Right forelimb (tissue), 1 donor: ENCODE measurements at regions not wholly inside any gene's neighbourhood (a gene's known extent, or its start where the extent isn't known, plus 50 kb on each side); places are given as distances from the start of the nearest gene placed in this dataset.

Experiments used
- DNase-seq: peaks from one replicate; pipeline ENCODE4 v3.0.0-alpha.2; 2018

DNA sequence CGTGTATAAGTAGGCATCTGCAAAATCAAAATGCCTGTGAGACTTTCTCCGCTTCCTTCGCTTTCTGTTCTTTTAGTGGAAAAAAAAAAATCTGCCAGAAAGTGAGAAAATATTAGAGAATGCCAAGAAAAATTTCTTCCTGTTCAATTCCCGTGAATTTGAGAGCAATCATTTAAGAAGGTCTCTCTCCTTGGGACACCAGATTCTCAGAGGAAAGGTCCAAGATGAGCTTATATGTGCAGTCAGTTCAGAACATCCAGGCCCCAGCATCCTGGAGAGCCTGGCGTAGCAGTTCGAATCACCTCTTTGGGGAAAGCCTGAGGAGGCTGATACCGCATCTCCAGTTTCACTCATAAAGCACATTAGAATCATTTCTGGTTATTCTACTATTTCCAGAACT, 912.8 kb downstream of the GALC start:
- DNase-seq: peak; percentile 48

DNA sequence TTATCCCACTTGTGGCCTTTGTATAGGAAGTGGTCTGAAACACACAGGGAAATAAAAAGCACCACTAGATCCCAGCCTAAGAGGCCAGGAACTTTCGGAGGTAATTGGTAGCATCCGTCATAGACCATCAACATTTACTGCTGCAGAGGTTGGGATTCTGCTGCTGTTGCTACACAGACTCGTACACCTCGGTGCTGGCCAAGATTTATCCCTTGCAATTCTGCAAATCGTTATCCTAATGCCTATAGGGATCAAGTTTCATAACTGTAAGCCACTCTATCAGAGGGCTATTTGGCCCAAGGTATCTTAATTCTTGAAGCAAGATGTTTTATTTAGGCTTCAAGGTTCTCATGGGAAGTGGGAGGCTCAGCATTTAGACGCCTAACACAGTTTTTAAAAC, 913.6 kb downstream of the GALC start:
- DNase-seq: no peak

DNA sequence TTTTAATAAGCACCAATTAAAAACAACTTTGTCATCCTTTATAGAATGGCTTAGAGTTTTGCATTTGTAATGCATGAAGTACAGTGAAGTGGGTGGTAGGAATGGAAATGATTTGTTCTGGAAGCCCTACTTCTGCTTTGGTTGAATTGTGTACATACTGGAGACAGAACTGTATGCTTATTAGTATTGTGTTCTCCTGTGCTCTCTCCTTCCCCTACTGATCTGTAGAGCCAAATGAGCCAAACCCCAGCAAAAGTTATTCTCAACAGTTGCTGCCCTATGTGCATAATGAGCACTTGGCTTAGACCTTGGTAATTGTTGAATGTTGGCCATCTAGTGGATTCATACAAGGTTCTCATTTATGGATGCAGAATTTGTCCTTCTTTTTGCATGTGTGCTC, 916.1 kb downstream of the GALC start:
- DNase-seq: no peak

DNA sequence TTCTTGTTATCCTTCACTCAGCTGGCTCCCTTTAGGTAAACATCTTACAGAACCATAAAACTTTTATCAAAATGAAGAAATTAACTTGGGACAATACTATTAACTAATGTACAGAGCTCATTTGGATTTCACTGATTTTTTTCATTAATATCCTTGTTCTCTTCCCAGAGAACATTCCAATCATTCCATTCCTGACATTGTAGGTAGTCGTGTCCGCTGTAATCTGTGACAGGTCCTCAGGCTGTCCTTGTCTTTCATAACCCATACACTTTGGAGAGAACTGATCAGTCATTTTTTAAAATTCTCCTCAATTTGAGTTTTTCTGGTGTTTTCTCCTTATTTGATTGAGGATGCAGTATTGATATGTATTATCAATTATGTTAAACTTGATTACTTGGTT, 916.8 kb downstream of the GALC start:
- DNase-seq: no peak

DNA sequence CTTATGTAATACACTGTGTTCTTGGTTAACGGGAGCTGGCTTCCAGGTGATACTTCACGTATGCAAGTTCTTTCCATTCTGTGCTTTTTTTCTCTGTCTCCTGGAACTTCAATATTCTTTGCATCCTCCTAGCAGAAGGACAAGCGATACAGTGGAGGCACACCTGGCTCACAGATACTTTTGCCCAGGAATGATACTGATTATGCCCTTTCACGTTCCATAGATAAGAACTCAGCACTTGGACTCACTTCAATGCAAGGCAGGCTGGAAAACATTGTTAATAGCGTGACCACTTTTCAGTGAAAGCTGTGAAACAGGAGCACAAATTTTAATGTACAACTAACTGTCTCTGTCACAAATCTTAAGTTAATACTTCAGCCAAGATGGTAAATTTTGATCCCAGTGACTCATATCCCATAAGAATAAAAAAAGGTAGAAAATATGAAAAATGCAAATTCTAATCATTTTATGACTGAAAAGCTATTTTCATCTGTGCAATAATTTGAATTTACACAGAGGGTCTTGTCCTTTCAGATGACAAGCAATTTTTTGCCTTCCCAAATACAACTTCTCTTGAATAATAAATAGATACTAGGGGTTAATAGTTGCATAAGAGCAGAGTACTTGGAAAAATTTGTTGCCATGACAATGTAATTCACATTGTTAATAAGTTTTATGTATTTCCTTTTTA, 919.0 kb downstream of the GALC start:
- DNase-seq: no peak

DNA sequence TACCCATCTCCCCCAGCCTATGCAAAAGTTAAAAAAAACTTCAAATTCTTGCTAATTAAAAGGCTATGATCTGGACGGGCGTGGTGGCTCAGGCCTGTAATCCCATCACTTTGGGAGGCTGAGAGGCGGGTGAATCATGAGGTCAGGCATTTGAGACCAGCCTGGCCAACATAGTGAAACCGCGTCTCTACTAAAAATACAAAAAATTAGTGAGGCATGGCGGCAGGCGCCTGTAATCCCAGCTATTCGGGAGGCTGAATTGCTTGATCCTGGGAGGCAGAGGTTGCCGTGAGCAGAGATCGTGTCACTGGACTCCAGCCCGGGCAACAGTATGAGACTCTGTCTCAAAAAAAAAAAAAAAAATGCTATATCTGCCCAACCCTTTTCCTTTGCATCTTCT, 925.4 kb downstream of the GALC start:
- DNase-seq: no peak

DNA sequence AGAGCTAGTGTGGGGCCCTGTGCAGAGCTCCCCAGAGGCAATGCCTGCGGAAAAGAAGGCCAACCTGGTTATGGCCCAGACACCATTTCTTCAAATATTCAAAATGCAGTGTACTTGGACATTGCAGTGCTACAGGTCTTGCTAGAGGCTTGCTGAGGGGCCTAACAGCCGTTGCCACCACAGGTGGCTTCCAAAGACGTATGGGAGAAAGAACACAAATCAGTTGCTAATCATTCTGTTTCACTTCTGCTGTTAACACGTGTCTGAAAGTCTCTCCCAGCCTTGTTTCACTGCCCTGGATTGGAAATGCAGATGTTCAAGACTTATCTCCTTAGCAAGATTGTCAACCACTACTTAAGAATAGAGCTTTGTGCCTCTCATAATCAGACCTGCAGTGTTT, 925.9 kb downstream of the GALC start:
- DNase-seq: no peak

DNA sequence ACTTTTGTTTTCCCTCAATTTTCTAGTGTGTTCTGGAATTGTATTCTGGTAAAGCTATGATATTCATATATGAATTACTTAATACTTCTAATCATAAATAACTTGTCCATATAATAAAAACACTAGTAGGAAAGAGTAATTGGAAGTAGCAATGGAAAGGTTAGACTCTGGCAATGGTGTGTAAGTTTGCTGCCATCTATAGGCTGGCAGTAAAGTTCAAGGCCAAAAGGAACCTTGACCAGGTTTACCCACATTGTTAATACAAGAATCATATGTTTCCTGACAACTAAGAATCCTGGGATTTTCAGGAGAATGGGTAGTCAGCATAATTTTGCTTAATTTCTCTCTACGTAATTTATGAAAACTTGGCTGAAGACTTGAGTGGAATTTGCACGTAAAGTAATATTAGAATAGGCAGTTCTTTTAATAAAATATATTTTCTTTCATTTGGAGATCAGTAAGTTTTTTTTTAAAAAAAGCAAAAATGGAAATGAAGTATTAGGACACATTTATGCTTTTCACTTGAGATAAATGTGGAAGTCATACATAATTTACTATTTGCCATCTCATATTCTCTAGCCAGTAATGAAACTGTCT, 926.7 kb downstream of the GALC start:
- DNase-seq: no peak

DNA sequence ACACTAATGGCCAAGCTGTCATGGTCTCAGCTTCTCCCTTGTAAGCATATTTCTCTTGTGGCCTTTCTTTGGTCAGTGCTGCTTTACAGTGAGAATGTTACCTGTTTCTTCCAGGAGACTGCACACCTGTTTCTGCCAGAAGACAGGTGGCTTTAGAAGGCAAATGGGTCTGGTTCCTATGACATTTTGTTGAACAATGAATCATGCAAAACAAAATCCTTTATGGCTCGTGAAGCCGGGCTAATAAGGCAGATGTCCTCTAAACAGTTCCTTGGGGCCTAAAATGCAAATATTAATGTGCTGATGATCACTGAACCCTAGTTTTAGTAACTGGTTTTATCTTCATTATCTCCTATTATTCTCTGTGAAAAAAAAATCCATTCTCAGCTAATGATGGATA, 927.6 kb downstream of the GALC start:
- no peak for DNase-seq

DNA sequence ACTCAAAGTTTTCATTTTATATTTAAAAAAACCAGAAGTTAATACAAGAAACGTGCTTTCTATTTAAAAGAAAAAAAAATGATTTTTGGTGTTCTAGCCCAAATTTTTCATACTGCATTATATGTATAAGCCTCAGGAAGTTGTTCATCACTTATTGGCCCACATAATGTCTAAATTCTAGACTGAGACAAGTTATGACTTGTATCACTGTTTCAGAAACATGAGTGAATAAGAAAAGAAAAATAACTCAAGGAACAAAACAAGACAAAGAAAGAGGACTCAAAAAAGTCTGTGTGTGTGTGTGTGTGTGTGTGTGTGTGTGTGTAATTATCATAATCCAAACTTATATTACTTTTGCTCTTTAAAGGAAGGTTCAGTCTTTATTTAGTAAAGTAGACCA, 929.8 kb downstream of the GALC start:
- no peak for DNase-seq

DNA sequence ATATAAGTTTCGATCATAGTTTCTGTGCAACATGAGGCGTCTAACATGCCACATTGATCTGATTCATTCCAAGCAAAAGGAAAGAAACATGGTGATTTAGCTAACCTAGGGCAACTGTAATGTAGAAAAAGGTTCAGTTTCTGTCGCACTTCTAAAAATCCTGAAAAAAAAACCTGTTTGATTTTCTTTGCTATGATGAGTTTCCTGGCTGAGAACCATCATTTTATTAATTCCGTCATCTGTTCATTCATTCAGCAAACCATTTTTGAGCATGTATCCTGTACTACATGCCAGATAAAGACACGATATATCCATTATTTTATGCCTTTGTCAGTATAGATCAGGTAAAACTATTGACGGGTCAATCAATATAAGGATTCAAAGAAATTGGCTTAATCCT, 932.6 kb downstream of the GALC start:
- no peak for DNase-seq

DNA sequence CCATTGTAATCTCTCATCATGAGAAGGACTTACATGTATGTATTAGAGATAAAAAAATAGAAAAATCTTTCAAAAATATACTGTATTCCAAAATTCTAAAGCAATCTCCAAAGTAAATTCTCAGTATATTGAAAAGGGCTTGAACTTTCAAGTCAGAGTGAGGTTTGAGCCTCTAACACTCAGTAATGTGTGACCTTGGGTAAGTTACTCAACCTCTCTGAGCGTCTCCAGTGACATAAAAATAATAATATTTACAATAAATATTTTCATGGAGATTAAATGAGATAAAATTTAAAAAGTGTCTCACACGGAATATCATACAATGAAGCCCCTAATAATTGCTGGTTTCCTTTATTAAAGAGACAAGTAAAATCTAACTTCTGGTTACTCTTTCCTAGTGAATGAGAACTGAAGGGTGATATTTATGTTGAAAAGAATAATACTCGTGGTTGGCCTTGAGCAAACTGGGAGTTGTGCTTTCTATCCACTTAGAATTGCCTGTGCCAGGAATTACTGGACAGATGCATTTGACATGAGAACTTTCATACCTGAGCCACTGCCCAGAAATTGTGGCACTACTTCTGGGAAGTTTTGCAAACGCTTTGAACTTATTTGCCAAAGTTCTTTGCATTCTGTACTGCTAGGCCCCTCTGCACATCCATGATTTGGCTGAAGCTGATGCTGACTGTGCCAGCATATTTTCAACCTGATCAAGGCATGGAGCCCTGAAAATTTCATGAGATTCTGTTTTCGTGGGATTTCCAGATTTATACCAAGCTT, 933.7 kb downstream of the GALC start:
- peak; percentile 72 for DNase-seq

DNA sequence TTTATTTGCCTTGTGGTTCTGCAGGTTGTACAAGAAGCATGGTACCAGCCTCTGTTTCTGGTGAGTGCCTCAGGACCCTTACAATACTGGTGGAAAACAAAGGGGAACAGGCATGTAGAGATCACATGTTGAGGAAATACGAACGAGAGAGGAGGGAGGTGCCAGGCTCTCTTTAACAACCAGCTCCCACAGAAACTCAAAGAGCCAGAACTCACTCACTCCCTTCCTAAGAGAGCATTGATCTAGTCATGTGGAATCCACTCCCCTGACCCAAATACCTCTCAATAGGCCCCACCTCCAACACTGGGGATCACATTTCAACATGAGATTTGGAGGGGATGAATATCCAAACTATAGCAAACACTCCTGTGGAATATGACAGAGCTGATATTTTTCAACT, 938.0 kb downstream of the GALC start:
- DNase-seq: no peak

DNA sequence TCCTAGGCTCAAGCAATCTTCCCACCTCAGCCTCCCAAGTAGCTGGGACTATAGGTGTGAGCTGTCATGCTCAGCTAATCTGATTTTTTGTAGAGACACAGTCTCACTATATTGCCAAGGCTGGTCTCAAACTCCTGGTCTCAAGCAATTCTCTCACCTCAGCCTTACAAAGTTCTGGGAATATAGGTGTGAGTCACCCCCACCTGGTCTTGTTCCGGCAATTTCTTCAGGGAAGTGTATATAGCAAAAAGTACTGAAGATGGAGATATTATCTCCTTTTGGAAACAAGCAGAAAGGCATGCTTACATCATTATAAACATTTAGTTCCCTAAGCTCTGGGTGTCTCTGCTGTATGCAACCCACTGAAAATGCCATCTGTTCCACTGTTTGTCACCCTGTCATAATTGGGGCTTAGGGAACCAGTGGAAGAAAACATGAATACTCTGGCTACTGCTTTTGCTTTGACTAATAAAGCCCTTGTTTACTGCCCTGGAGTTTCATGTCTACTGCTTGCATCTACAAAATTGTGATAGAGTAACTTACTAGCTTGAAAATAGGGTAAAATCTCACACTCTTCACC, 940.2 kb downstream of the GALC start:
- no peak for DNase-seq

DNA sequence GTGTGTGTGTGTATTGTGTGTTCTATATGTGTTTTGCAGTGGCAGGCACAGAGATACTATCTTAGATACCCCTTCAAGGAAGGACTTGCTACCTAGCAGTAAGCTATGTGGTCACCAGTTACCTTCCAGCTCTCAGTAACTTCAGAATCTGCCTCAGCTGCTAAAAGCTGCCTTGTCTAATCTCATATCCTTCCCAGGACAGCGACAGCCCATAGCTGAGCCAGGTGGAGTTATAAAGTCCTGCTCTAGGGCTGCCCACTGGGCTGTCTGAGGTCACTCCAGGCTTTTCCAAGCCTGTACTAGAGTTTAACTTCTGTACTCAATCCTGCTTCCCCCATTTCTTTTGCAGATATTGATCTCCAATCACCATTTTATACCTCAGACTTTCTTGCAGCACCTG, 942.6 kb downstream of the GALC start:
- no peak for DNase-seq

DNA sequence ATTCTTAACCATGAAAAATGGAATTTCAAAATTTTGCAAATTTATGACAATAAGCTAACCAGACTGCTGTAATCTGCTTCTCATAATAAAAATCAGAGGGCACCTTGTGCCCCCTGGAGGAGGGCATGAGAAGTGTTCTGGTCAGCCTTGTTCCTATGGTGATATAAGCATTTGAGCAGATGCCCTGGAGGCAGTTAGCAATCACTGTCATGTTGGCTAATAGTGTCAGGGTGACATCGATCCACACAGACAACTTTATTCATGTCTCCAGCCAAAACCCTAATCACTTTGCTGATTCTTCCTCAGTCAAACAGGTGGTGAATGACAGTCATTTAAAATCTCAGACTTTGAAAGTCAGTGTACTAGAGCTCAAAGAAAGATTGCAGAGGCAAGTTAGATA, 943.0 kb downstream of the GALC start:
- no peak for DNase-seq

DNA sequence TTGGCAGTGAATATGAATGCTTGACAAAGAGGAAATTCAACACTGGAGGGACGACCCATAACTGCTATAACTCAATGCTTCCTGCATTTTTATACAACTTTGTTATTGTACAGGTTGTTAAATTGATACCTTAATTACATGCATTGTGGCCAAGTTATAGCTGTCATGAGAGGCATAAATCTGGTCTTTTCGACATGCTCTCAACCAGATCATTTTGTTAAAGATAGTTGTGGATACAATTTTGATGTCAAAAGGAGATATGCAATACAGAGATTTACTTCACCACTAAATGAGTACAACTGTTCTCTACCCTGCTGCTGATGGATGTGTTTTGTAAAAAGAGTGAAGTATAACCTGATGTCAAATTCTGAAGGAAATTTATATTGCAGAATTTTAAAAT, 946.0 kb downstream of the GALC start:
- no peak for DNase-seq

DNA sequence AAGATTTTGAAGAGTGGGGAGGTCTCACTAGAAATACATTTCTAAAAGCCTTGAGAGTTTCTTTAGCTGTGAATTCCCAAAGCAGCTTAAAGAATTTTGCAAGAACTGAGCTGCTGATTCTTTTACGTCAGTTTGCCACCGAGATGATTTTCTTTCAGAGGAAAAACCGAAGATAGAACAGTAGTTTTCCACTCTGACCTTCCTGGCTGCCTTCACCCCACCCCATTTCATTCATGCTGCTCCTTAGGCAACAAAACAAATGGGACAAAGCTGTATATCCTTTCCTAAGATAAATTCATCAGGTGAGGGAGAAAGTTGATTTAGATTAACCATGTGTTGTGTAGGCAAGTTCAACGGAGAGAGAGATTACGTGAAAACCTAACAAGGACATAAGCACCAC, 947.0 kb downstream of the GALC start:
- no peak for DNase-seq

DNA sequence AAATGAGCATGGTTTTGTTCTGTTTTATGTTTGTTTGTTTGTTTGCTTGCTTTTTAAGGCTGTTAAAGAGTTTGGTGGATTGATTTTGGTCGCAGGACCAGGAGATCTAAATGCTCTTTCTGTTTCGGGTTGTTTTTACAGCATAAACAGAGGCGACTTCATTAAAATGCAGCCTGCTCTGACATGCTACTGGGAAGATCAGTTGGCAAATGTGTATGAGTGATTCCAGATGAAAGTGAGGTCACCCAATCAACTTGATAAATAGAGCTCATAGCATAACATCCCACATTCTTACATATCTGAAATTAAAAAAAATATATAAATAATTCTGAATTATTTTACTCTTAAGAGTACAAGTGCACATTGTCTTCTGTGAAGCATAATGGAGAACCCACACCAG, 947.7 kb downstream of the GALC start:
- no peak for DNase-seq

DNA sequence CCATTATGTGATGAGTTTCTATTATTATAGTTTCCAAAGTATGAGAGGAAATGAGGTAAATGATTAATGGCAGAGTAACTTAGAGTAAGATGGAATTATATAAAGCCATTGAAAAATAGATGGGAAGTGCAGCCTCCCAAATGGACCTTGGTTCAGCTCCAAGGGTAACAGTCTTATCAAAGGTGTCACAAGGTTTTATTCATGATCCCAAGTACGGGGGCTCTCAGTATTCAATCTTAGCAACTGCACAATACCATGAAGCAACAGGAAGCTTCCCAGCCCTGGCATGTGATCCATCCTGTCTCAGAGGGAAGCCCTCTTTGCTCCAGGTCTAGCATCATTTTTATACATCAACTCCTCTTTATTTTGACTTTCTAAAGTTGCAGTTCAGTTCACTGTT, 948.2 kb downstream of the GALC start:
- DNase-seq: no peak

DNA sequence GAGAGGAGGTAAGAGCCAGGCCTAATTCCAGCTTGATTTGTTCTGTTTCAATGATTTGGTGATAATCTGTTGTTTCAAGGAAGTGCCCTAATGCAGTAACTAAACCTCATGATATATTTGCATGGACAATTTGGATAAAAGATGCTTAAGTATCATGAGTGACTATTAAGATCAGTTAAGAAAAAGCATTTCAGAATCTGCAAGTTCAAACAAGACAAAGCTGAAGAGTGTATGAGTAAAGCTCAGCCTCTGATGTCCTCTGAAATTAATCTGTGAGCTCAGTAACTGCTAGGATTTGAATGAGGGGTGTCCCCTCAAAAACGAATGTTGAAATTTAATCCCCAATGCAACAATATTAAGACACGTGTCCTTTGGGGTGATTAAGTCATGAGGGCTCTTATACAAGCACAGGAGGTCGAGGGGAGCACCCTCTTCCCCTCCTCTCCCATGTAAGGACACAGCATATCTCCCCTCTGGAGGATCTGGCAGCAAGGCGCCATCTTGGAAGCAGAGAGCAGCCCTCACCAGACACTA, 949.2 kb downstream of the GALC start:
- DNase-seq: no peak

DNA sequence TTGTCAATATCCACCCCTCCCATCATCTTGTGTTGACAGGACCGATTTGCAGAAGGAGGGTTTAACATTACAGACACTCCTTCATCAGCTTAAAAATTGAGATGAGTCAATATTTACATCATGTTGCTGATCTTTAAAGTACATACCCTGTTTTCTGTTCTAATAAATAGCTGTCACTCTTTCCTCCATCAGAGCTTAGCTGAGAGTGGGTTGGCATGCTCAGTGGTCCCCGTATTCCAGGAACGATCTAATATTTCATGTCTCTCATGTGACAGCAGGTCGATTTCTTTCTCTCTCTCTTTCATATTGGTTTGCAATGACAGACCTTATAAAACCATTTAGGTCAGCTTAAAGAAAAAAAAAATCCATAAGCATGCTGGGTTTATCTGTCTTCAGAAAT, 950.6 kb downstream of the GALC start:
- no peak for DNase-seq

DNA sequence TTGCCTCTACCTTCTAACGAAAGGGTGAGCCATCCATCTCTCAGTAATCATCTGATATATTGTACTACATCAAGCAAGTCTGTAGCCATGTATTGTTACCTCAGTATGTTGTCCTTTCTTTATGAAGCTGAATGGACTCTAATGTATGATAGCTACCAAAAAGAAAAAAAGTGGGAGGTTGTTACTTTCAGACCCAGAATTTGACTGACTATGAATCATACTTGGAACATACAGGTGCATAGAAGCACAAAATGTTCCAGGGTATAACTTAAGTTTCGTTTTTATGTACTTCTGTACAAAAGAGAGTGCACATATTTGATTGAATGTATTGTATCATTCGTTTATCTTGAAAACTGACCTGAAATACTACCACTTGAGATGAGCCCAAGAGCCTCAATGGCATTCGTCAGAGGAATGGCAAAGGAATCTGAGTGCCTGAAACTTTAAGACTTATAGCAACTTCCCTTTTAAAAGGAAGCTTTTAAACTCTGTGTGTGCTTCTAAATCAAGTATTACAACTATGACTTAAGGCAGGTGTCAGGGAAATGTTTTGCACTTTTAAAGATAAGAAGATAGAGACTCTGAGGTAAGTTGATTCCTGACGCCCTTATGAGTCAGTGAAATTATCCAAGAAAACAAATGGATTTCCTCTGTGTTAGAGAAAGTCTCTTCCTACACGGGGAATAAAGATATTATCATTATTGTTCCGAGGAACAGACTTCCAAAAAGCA, 951.5 kb downstream of the GALC start:
- DNase-seq: no peak
